AG04450 (cell line): ENCODE measurements at regions not wholly inside any gene's neighbourhood (a gene's known extent, or its start where the extent isn't known, plus 50 kb on each side); places are given as distances from the start of the nearest gene placed in this dataset.

Experiments
- CTCF ChIA-PET: fragments of 300-600, 350-600 bp; formaldehyde crosslinking; extraction: SDS; loops from one replicate; lab custom pipeline; 2022; ENCODE audit warnings: antibody characterized with exemption, inconsistent platforms; lab: Charles Lee
- POLR2A ChIA-PET: fragments of 350-600 bp; formaldehyde crosslinking; extraction: SDS; loops from one replicate; lab custom pipeline; 2021; ENCODE audit warnings: antibody characterized with exemption, inconsistent platforms; lab: Yijun Ruan, JAX
- DNase-seq: peaks from one replicate; pipeline ENCODE4 v3.0.0-alpha.2; 2011; ENCODE audit warnings: low read depth, low spot score
- H3K27ac ChIP-seq: one replicate; pipeline ENCODE4 v1.5.1; 2012; ENCODE audit warnings: low read depth, low read length, control low read depth
- H3K27me3 ChIP-seq: one replicate; pipeline ENCODE4 v1.6.0; 2012; ENCODE audit warnings: low read length; ENCODE audit not compliant: control insufficient read depth, insufficient read depth
- H3K4me3 ChIP-seq: 2 replicates; pipeline ENCODE4 v1.5.1; 2011; ENCODE audit warnings: mild to moderate bottlenecking, low read depth, low read length, control low read depth
- H3K9me3 ChIP-seq: 2 replicates; pipeline ENCODE4 v1.5.1; 2012; ENCODE audit warnings: low read length; ENCODE audit not compliant: control insufficient read depth, insufficient read depth
- TF ChIP-seq, protein P1 (sequence below): IDR thresholded peaks from 2 replicates; pipeline ENCODE4 v1.5.1; 2011; ENCODE audit warnings: low read depth, low read length, control low read depth, inconsistent platforms

DNA sequence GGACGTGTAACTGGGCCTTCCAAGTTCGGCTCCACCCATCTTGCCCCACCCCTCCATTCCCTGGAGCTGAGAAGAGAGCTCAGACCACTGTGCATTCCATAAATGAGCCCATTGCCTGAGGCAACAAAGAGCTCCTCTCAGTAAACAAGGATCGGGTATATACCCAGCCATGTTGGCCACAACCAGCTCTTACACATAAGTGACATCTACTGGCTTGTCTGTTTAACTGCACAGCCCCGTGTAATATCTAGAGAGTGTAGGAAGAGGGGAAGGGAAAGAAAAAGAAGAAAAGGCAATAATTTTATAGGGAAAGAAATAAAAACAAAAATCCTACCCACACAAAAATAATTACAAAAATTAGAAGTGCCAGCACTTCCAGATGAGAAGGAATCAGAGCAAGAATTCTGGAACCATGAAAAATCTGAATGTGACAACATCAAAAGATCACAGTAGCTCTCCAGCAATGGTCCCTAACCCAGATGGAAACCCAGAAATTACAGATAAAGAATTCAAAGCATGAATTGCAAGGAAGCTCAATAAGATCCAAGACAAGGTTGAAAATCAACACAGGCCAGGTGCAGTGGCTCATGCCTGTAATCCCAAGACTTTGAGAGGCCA, 308.1 kb downstream of the RPAP3 start:
- CTCF ChIA-PET, result interaction anchor here (0.6 to 6.7 kb wide), 11 partner anchors 9 to 364 kb away, joined by 3 to 56 read pairs (median 3); no protein-coding TSS in a partner anchor

DNA sequence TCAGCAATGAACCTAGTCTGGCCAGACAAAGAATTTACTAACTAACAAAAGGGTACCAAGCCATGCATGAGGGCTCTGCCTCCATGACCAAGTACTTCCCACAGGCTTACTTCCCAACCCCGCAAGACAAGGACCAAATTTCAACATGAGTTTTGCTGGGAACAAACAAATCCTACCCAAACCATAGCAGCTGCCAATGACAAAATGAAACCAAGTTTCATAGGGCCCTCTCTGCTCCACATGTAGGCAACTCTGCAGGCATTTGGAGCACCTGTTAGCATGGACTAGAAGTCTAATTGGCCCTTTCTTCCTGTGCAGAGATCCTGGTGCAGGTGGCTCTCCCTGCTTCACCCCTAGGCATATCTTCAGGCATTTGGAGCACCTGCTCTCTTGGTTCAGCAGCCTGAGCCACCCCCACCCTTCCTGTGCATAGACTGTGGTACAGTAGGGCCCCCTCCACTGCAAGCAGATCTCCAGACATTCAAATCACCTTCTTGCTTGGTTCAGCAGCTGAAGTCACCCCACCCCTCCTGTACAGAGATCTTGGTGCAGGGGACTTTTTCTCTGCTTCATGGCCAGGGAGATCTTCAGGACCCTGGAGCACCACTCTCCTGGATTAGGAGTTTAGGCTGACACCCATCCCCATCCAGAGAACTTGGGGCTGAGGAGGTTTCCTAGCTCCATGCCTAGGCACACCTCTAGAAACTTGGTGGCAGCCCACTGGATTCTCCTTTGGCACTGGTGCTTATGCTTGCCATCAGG, 308.7 kb downstream of the RPAP3 start:
- no peaks in the 10 kb centered on the region for H3K27me3 ChIP-seq
- CTCF ChIA-PET, result interaction anchor here (0.6 to 6.7 kb wide), 9 partner anchors 10 to 364 kb away, joined by 3 to 56 read pairs (median 4); no protein-coding TSS in a partner anchor
- POLR2A ChIA-PET, result interaction anchor here (0.6 kb wide), 1 partner anchor 1787 kb away, joined by 3 read pairs; no protein-coding TSS in a partner anchor

More for the DNA sequence above, 308.1 kb downstream of the RPAP3 start:
- no peak for DNase-seq
- no peak overlapping the region for H3K4me3 ChIP-seq
- peaks cover 13% of the 10 kb centered on the region; the same call in 1 of the 2 replicates for H3K9me3 ChIP-seq
- no peak overlapping the region for H3K27ac ChIP-seq
- POLR2A ChIA-PET, result no interaction called here
- TF ChIP-seq, protein P1, sequence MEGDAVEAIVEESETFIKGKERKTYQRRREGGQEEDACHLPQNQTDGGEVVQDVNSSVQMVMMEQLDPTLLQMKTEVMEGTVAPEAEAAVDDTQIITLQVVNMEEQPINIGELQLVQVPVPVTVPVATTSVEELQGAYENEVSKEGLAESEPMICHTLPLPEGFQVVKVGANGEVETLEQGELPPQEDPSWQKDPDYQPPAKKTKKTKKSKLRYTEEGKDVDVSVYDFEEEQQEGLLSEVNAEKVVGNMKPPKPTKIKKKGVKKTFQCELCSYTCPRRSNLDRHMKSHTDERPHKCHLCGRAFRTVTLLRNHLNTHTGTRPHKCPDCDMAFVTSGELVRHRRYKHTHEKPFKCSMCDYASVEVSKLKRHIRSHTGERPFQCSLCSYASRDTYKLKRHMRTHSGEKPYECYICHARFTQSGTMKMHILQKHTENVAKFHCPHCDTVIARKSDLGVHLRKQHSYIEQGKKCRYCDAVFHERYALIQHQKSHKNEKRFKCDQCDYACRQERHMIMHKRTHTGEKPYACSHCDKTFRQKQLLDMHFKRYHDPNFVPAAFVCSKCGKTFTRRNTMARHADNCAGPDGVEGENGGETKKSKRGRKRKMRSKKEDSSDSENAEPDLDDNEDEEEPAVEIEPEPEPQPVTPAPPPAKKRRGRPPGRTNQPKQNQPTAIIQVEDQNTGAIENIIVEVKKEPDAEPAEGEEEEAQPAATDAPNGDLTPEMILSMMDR, result peak; percentile 52
- no peaks in the 10 kb centered on the region for H3K27me3 ChIP-seq

GRCh38 chr12:47394070-47394469, 311.8 kb downstream of the RPAP3 start:
- DNase-seq, result no peak
- Histone ChIP-seq H3K4me3 (no peak overlapping the region), H3K27ac (no peak overlapping the region), H3K9me3 (peaks cover 13% of the 10 kb centered on the region; the same call in 1 of the 2 replicates), H3K27me3 (no peaks in the 10 kb centered on the region)
- TF ChIP-seq, protein P1, result no peak
- CTCF ChIA-PET, result interaction anchor here (6.7 kb wide), 1 partner anchor 361 kb away, joined by 56 read pairs; no protein-coding TSS in a partner anchor
- POLR2A ChIA-PET, result no interaction called here

More for the DNA sequence above, 308.7 kb downstream of the RPAP3 start:
- Histone ChIP-seq H3K9me3 (peaks cover 13% of the 10 kb centered on the region; the same call in 1 of the 2 replicates), H3K27ac (no peak overlapping the region), H3K4me3 (no peak overlapping the region)
- TF ChIP-seq, protein P1, result no peak
- no peak for DNase-seq

DNA sequence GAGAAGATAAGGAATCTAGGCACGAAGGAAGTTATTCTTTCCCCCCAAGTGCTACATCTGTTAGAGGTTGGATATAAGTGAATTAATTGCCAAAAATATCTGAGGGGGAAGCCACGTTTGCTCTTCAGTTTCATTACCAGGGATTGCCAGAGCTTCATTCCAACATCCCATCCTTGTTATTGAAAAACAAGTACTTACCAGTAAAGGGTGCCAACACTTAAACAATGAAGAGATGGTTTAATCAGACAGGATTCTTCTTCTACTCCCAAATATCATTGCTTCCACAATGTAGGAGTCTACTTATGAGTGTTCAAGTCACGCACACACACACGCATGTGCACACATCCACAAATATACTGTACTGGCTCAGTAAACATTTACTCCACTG, 312.4 kb downstream of the RPAP3 start:
- TF ChIP-seq, protein P1, result no peak
- no peak overlapping the region for H3K27ac ChIP-seq
- POLR2A ChIA-PET, result no interaction called here
- H3K4me3 ChIP-seq, result no peak overlapping the region
- DNase-seq, result no peak
- CTCF ChIA-PET, result interaction anchor here (0.5 to 6.7 kb wide), 2 partner anchors 246 to 360 kb away, joined by 4 to 56 read pairs; no protein-coding TSS in a partner anchor
- H3K27me3 ChIP-seq, result no peaks in the 10 kb centered on the region
- H3K9me3 ChIP-seq, result peaks cover 13% of the 10 kb centered on the region; the same call in 1 of the 2 replicates
